Spleen (tissue), 3 donors: ENCODE measurements at regions not wholly inside any gene's neighbourhood (a gene's known extent, or its start where the extent isn't known, plus 50 kb on each side); places are given as distances from the start of the nearest gene placed in this dataset.

Experiments used
- POLR2A ChIP-seq, 3 donors: fragments of 450-650 bp; IDR thresholded peaks; one replicate each; pipeline ENCODE4 v1.5.1; 2017; ENCODE audit warnings: antibody characterized with exemption in 3 of 3, mild to moderate bottlenecking in 1 of 3
- POLR2AphosphoS5 ChIP-seq, 3 donors: sonication (generic); formaldehyde crosslinking; IDR thresholded peaks; one replicate each; pipeline ENCODE4 v1.5.1; 2017; ENCODE audit warnings: antibody characterized with exemption in 3 of 3

DNA sequence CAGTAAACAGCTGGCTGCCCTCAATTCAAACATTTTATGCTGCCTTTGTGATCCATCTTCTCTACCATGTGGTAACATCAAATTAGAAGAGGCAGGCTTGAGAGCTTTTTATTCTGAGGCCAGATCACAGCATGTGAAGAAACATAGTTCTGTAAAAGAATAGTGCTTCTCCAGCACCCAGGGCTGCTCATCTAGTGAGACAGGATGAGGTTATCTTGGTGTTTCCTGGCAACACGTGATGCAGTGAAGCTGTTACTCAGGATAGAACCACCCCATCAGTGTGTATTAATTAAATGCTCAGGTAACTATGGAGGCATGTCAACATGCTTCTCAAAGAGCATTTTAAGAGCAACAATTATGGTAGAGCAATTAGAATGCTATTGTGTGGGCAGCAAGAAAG, 400.5 kb upstream of the ACO1 start:
- TF ChIP-seq POLR2A (IDR thresholded peaks at IDR 0.05) (no peak), POLR2AphosphoS5 (IDR thresholded peaks at IDR 0.05) (no peak)
